ENCODE measurements at regions not wholly inside any gene's neighbourhood (a gene's known extent, or its start where the extent isn't known, plus 50 kb on each side); places are given as distances from the start of the nearest gene placed in this dataset.

DNA sequence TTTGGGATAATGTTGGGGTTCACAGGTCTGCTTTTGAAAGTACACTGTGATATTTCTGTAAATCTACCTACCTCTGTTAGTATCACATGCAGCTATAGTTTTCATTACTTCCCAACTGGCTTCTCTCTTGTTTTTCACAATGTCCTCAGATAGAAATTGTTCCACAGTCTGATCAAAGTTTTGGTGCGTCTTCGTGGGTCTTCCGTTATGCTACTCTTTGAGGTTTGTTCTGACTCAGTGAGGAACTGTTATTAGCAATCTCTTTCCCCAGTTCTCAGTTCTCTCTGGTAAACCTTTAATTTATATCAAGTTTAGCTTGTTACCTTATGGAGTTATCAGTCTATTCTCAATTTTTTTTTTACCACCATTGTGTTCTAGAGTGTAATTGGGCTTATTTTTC lies 2061.2 kb upstream of the CDH9 start:
- intact Hi-C loops (cut with DNase I): no loop called here
- H3K27ac ChIP-seq (replicated peaks in 1 of 4): no peak overlapping the region
- no peaks in the 10 kb centered on the region for H3K9me3 ChIP-seq
- H3K27me3 ChIP-seq: no peaks in the 10 kb centered on the region
- no peaks in the 10 kb centered on the region for H3K4me1 ChIP-seq
- no peak overlapping the region for H3K4me3 ChIP-seq
- 83% methylated on average over 3 of the region's 3 CpGs for WGBS
- H3K36me3 ChIP-seq: no peaks in the 10 kb centered on the region
- TF ChIP-seq, protein P1, sequence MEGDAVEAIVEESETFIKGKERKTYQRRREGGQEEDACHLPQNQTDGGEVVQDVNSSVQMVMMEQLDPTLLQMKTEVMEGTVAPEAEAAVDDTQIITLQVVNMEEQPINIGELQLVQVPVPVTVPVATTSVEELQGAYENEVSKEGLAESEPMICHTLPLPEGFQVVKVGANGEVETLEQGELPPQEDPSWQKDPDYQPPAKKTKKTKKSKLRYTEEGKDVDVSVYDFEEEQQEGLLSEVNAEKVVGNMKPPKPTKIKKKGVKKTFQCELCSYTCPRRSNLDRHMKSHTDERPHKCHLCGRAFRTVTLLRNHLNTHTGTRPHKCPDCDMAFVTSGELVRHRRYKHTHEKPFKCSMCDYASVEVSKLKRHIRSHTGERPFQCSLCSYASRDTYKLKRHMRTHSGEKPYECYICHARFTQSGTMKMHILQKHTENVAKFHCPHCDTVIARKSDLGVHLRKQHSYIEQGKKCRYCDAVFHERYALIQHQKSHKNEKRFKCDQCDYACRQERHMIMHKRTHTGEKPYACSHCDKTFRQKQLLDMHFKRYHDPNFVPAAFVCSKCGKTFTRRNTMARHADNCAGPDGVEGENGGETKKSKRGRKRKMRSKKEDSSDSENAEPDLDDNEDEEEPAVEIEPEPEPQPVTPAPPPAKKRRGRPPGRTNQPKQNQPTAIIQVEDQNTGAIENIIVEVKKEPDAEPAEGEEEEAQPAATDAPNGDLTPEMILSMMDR (IDR thresholded peaks at IDR 0.05): no peak
- TF ChIP-seq POLR2A (IDR thresholded peaks at IDR 0.05; ENCODE audit: low read depth): no peak
- no peak for TF ChIP-seq POLR2AphosphoS5 (IDR thresholded peaks at IDR 0.05)
- no peak for TF ChIP-seq EP300 (IDR thresholded peaks at IDR 0.05)
- no peak for DNase-seq (ENCODE audit: extremely low spot score)

DNA sequence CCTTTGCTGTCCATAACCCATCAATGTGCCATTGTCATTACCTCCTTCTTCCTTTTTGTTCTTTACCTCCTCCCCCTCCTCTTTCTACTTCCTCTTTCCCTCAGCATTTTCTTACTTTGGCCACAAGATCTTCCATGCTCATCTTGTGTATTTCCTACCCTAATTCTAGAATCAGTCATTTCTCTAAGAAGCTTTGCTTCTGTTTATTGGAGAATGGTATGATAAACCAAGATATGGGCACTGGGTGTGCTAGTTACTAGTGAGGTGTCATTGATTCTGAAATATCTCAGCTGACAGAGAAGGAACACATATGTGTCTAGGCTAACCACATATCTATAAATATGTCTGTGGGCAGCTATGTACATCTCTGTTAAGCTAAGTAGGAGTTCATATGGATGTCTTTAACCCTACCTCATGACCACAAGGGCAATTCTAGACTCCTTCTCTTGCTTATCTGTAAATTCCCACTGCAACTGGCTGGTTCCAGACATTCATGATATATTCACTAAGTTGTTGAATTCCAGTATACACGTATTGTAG lies 2051.3 kb upstream of the CDH9 start:
- no peaks in the 10 kb centered on the region for H3K27me3 ChIP-seq
- no peaks in the 10 kb centered on the region for H3K36me3 ChIP-seq
- intact Hi-C loops (cut with DNase I): no loop called here
- no peak overlapping the region for H3K4me3 ChIP-seq
- no peaks in the 10 kb centered on the region for H3K9me3 ChIP-seq
- TF ChIP-seq POLR2A (IDR thresholded peaks at IDR 0.05; ENCODE audit: low read depth): no peak
- TF ChIP-seq, protein P1 (IDR thresholded peaks at IDR 0.05): no peak
- no peaks in the 10 kb centered on the region for H3K4me1 ChIP-seq
- H3K27ac ChIP-seq (replicated peaks in 1 of 4): no peak overlapping the region
- 68% methylated on average over 1 of the region's 1 CpG for WGBS
- DNase-seq (ENCODE audit: extremely low spot score): no peak

DNA sequence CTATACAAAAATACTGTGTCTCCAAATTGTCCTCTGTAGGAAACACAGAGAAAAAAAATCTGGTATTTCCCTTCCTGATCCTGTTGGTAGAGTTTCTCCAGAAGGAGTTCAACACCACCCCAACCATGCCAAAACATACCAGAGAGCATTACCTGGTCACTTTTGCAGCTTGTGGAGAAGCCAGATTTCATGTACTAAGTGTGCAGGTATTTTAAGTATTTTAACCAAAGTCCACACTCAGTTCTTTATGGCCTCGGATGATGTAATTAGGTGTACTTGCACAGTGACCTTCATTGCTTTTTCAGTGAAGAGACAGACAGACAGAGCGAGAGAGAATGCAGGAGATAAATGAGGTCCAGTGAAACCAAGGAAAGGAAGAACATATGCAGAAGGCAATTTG lies 2046.8 kb upstream of the CDH9 start:
- no peaks in the 10 kb centered on the region for H3K36me3 ChIP-seq
- H3K27ac ChIP-seq (replicated peaks in 1 of 4): no peak overlapping the region
- H3K9me3 ChIP-seq: no peaks in the 10 kb centered on the region
- H3K27me3 ChIP-seq: no peaks in the 10 kb centered on the region
- no peak overlapping the region for H3K4me3 ChIP-seq
- 71% methylated on average over 2 of the region's 2 CpGs for WGBS
- no peak for DNase-seq (ENCODE audit: extremely low spot score)
- no peaks in the 10 kb centered on the region for H3K4me1 ChIP-seq
- TF ChIP-seq, protein P1 (IDR thresholded peaks at IDR 0.05): no peak
- intact Hi-C loops (cut with DNase I): no loop called here

DNA sequence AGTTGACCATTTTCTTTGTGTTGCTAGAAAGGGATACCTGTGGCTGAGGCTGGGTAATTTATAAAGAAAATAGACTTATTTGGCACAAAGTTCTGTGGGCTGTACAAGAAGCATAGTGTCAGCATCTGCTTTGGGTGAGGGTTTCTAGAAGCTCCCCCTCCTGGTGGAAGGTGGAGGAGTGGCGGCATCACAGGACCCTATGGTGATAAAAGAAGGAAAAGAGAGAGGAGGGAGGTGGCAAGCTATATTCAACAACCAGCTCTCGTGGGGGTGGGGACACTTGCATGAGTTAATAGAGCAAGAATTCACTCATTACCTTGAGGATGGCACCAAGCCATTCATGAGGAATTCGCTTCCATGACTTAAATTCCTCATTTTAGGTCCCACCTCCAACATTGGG lies 2041.4 kb upstream of the CDH9 start:
- TF ChIP-seq EP300 (IDR thresholded peaks at IDR 0.05) (no peak), POLR2A (IDR thresholded peaks at IDR 0.05; ENCODE audit: low read depth) (no peak), POLR2AphosphoS5 (IDR thresholded peaks at IDR 0.05) (no peak)
- TF ChIP-seq, protein P1 (IDR thresholded peaks at IDR 0.05): no peak
- WGBS: 60% methylated on average over 3 of the region's 3 CpGs
- DNase-seq (ENCODE audit: extremely low spot score): no peak
- no peak overlapping the region for H3K27ac ChIP-seq (replicated peaks in 1 of 4)
- no peaks in the 10 kb centered on the region for H3K27me3 ChIP-seq
- intact Hi-C loops (cut with DNase I): no loop called here
- H3K9me3 ChIP-seq: no peaks in the 10 kb centered on the region
- no peak overlapping the region for H3K4me3 ChIP-seq
- H3K36me3 ChIP-seq: no peaks in the 10 kb centered on the region
- H3K4me1 ChIP-seq: no peaks in the 10 kb centered on the region

DNA sequence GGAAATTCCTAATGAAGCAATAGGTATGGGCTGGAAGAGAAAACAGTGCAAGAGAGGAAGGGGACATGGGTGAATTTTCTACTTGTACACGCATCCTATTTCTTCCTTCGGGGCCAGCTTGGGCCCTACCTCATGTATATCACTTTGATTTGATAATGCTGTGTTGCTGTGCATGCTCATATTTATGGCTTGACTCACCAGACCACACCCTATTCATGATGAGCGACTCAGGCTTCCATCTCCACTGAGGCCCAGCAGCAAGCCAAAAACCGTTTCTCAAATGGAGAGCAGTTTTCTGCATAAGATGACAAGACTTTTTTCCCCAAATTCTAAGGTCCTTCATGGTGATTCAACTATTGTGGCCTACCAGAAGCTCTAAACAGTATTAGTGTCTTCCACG lies 2039.1 kb upstream of the CDH9 start:
- Histone ChIP-seq H3K9me3 (no peaks in the 10 kb centered on the region), H3K4me3 (no peak overlapping the region), H3K27me3 (no peaks in the 10 kb centered on the region), H3K36me3 (no peaks in the 10 kb centered on the region), H3K27ac (replicated peaks in 1 of 4) (no peak overlapping the region), H3K4me1 (no peaks in the 10 kb centered on the region)
- TF ChIP-seq POLR2A (IDR thresholded peaks at IDR 0.05; ENCODE audit: low read depth): no peak
- no peak for TF ChIP-seq POLR2AphosphoS5 (IDR thresholded peaks at IDR 0.05)
- TF ChIP-seq, protein P1 (IDR thresholded peaks at IDR 0.05): no peak
- TF ChIP-seq EP300 (IDR thresholded peaks at IDR 0.05): no peak
- intact Hi-C loops (cut with DNase I): no loop called here
- DNase-seq (ENCODE audit: extremely low spot score): no peak
- 61% methylated on average over 5 of the region's 5 CpGs for WGBS
